ENCODE measurements at regions not wholly inside any gene's neighbourhood (a gene's known extent, or its start where the extent isn't known, plus 50 kb on each side); places are given as distances from the start of the nearest gene placed in this dataset.

- TF ChIP-seq CTCF (conservative IDR thresholded peaks at IDR 0.05; ENCODE audit: low read depth, low read length) (no peak), EZH2phosphoT487 (IDR thresholded peaks at IDR 0.05; ENCODE audit: borderline replicate concordance, low read length) (no peak)
These were observed 183.5 kb upstream of the ANKFN1 start for GRCh38 chr17:55969562-55970324.
